Osteoblast (primary cell): ENCODE measurements at regions not wholly inside any gene's neighbourhood (a gene's known extent, or its start where the extent isn't known, plus 50 kb on each side); places are given as distances from the start of the nearest gene placed in this dataset.
"Not testable (repeated sequence)": the region's sequence is repeated elsewhere in the genome, so short reads cannot be mapped to it uniquely, and the experiment has no call there.

Source experiments
- DNase-seq: peaks from one replicate; pipeline ENCODE4 v3.0.0; 2011; ENCODE audit warnings: low spot score, mixed read lengths; ENCODE audit not compliant: insufficient read length; ENCODE audit errors: missing footprints
- H2AFZ ChIP-seq: 2 replicates; pipeline ENCODE4 v1.6.0; 2011; ENCODE audit warnings: mild to moderate bottlenecking, low read length
- H3K27ac ChIP-seq: 2 replicates; pipeline ENCODE4 v1.5.1; 2011; ENCODE audit warnings: mild to moderate bottlenecking, low read depth, low read length, moderate library complexity
- H3K27me3 ChIP-seq: 2 replicates; pipeline ENCODE4 v1.6.0; 2012; ENCODE audit warnings: mild to moderate bottlenecking, control low read depth, inconsistent platforms, low read length, moderate library complexity; ENCODE audit not compliant: insufficient read depth
- H3K36me3 ChIP-seq: 2 replicates; pipeline ENCODE4 v1.5.1; 2011; ENCODE audit warnings: mild to moderate bottlenecking, low read length, control low read depth, moderate library complexity; ENCODE audit not compliant: insufficient read depth
- H3K4me1 ChIP-seq: 2 replicates; pipeline ENCODE4 v1.5.1; 2011; ENCODE audit warnings: mild to moderate bottlenecking, low read length, control low read depth, moderate library complexity; ENCODE audit not compliant: insufficient read depth
- H3K4me2 ChIP-seq: 2 replicates; pipeline ENCODE4 v1.6.0; 2011; ENCODE audit warnings: mild to moderate bottlenecking, low read length; ENCODE audit not compliant: insufficient read depth
- H3K4me3 ChIP-seq: fragments of 200-600 bp; sonication (generic); 3 replicates; pipeline ENCODE4 v1.5.1; 2012; ENCODE audit warnings: mild to moderate bottlenecking, low read length, inconsistent platforms; ENCODE audit not compliant: insufficient read depth
- H3K79me2 ChIP-seq: 2 replicates; pipeline ENCODE4 v1.6.0; 2012; ENCODE audit warnings: mild to moderate bottlenecking, low read length, control low read depth, inconsistent platforms; ENCODE audit not compliant: insufficient read depth
- H3K9me3 ChIP-seq: 2 replicates; pipeline ENCODE4 v1.5.1; 2011; ENCODE audit warnings: low read depth, low read length, control low read depth
- H4K20me1 ChIP-seq: 2 replicates; pipeline ENCODE4 v1.6.0; 2012; ENCODE audit warnings: mild to moderate bottlenecking, low read length, control low read depth; ENCODE audit not compliant: insufficient read depth
- CTCF ChIP-seq: IDR thresholded peaks from 2 replicates; pipeline ENCODE4 v1.5.1; 2011; ENCODE audit warnings: mild to moderate bottlenecking, low read depth, low read length, moderate library complexity; ENCODE audit errors: extremely low read depth

- no peak for TF ChIP-seq CTCF
- H3K27me3 ChIP-seq: no peaks in the 10 kb centered on the region
- H4K20me1 ChIP-seq: no peaks in the 10 kb centered on the region
- no peak overlapping the region for H2AFZ ChIP-seq
- no peaks in the 10 kb centered on the region for H3K4me1 ChIP-seq
- no peaks in the 10 kb centered on the region for H3K36me3 ChIP-seq
- H3K79me2 ChIP-seq: no peaks in the 10 kb centered on the region
- DNase-seq: no peak
- H3K27ac ChIP-seq: no peak overlapping the region
- no peak overlapping the region for H3K4me2 ChIP-seq
- H3K9me3 ChIP-seq: peaks cover 3% of the 10 kb centered on the region
- no peak overlapping the region for H3K4me3 ChIP-seq
These were observed 482.4 kb downstream of the CDH10 start for GRCh38 chr5:24162343-24162742.

GRCh38 chr5:24163091-24163490, 481.7 kb downstream of the CDH10 start:
- Histone ChIP-seq H3K36me3 (no peaks in the 10 kb centered on the region), H4K20me1 (no peaks in the 10 kb centered on the region), H3K4me2 (no peak overlapping the region), H3K27ac (no peak overlapping the region), H3K79me2 (no peaks in the 10 kb centered on the region), H3K9me3 (peaks cover 3% of the 10 kb centered on the region), H3K27me3 (no peaks in the 10 kb centered on the region), H3K4me1 (no peaks in the 10 kb centered on the region), H2AFZ (no peak overlapping the region), H3K4me3 (no peak overlapping the region)
- DNase-seq: no peak
- no peak for TF ChIP-seq CTCF

- H3K9me3 ChIP-seq: peaks cover 3% of the 10 kb centered on the region
- no peaks in the 10 kb centered on the region for H4K20me1 ChIP-seq
- TF ChIP-seq CTCF: no peak
- no peaks in the 10 kb centered on the region for H3K36me3 ChIP-seq
- H3K79me2 ChIP-seq: no peaks in the 10 kb centered on the region
- no peak overlapping the region for H3K4me3 ChIP-seq
- DNase-seq: no peak
- no peak overlapping the region for H3K4me2 ChIP-seq
- no peaks in the 10 kb centered on the region for H3K4me1 ChIP-seq
- H3K27ac ChIP-seq: no peak overlapping the region
- no peak overlapping the region for H2AFZ ChIP-seq
- H3K27me3 ChIP-seq: no peaks in the 10 kb centered on the region
These were observed 477.0 kb downstream of the CDH10 start for GRCh38 chr5:24167806-24168205.

- H3K27me3 ChIP-seq: no peaks in the 10 kb centered on the region
- TF ChIP-seq CTCF: no peak
- no peaks in the 10 kb centered on the region for H4K20me1 ChIP-seq
- H3K9me3 ChIP-seq: peaks cover 3% of the 10 kb centered on the region
- no peak for DNase-seq
- H3K4me2 ChIP-seq: no peak overlapping the region
- H3K27ac ChIP-seq: no peak overlapping the region
- no peak overlapping the region for H3K4me3 ChIP-seq
- H3K79me2 ChIP-seq: no peaks in the 10 kb centered on the region
- no peaks in the 10 kb centered on the region for H3K4me1 ChIP-seq
- no peaks in the 10 kb centered on the region for H3K36me3 ChIP-seq
- H2AFZ ChIP-seq: no peak overlapping the region
These were observed 474.8 kb downstream of the CDH10 start for GRCh38 chr5:24170026-24170425.

- H2AFZ ChIP-seq, H3K27ac ChIP-seq, H4K20me1 ChIP-seq, H3K36me3 ChIP-seq, H3K4me2 ChIP-seq, H3K79me2 ChIP-seq, H3K4me3 ChIP-seq, H3K27me3 ChIP-seq, H3K4me1 ChIP-seq, H3K9me3 ChIP-seq, DNase-seq: not testable (repeated sequence)
These were observed 473.8 kb downstream of the CDH10 start for GRCh38 chr5:24170930-24171329.
